Muscle of arm (tissue), 1 donor: ENCODE measurements at regions not wholly inside any gene's neighbourhood (a gene's known extent, or its start where the extent isn't known, plus 50 kb on each side); places are given as distances from the start of the nearest gene placed in this dataset.

Source experiments
- DNase-seq: peaks from one replicate; pipeline ENCODE4 v3.0.0-alpha.2; 2013

DNA sequence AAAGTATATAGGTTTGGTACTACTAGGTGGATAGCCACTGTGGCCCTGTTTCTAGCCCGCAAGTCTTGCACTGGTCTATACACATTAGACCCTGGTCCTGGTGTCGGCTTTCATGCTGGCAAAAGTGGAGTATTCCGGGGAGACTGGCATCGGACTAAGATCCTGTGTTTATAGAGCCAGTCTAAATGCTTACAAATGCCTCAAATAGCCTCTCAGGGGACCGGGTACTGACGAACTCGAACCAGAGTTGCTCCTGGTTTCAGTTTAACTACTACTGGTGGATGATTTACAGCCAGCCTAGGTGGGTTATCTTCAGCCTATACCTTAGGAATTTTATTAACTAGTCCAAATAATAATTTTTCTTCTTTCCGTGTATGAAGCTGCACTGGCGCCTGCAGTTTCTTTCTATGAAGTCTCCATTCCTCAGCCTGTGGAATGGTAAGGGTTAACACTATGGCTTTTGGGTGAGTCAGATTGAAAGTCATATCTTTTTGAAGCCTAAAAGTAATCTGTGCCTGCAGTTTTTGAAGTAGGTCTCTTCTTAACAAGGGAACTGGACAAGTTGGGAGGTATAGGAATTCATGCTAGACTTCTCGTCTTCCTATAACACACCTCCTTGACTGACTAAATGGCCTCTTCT, 51.3 kb downstream of the OR10H4 start:
- no peak for DNase-seq

DNA sequence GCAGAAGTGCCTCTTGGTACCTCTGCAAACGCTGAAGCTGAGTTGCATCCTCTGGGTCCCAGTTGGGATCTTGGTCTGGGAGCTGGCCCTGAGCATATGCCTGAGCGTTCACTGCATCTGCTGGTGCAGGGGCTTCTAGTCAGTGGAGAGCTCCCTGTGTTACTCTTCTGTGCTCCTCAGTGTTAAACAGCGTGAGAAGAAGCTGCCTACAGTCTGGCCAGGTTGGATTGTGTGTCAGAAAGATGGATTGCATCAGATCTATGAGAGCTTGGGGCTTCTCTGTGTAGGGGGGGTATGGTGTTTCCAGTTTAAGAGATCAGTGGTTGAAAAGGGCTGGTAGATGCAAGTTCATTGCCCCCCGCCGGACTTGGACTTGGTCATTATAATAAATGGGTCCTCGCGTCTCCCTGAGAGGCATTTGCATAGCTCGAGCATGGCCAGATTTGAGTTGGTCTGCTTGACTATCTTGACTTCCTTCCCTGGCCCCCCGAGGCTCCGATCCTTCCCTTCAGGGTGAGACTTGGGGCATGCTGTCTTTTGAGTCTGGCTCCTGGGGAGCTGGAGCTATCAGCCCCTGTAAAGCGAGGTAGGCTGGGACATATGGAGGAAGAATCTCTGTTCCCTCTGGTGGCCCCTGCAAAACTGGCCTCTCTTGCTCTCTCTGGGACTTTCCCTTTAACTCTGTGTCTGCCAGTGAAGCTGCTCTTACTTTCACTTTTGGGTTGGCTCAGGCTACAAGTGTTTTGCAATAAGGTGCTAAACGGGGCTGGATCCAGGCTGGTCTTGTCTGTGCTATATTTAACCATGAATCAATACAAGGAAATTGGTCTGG, 52.9 kb downstream of the OR10H4 start:
- peak; percentile 21 for DNase-seq

DNA sequence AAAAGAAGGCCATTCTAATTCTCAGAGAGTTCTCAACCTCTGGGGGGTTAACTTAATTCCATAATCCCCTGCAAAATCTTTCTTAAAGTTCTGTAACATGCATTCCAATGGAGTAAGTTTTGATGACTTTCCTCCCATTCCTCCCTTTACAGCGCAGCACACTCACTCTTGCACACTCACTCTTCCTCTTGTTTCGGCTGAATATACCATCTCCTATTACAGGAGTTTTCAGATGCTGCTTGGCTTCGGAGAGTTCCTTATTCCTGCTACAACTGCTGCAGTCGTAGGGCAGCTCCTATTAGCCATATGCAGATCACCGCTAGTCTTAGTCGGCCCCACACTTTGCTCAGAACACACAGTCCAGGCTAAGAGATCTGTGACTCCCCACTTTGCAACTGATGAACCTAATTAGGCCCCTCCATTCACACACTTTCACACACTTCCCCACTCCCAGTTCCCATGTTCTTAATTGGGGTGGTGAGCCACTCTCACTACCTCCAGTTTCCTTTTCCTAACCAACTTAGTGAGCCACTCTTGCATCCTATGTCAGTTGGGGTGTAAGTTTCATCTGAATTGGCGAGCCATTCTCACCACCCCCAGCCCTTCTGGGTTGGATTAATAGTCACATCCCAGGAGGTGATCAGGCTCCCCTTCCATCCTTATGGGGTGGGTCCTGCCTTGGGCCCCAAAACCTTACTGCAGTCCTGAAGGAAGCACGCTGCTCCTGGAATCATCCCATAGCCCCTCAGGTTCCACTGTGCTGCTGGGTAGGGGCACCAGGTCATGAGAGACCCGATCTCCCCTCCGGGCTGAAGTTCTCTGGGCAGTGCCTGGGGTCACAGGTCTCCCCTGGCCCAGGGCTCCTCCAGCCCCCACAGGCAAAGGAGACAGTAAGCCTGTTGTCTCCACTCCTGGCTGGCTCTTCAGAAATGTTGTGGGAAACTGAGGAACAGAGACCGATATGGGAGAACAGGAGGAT, 53.9 kb downstream of the OR10H4 start:
- DNase-seq: no peak

DNA sequence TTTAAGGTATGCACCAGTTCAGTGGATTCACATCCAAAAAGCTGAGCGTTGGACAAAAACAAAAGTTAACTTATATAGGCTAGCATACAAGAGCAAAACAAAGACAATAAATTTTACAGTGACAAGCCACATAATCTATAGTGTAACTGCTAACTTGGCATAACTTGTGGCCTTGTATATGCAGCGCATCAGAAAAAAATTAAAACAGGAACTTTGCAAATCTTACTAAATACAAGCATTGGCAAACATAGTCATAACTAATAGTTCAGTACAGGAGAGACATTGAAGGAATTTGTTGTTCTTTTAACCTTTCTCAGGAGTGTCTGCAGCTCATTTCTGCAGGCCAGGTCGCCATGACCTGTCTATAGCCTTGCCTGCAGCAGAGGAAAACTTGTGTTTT, 54.6 kb downstream of the OR10H4 start:
- DNase-seq: no peak

DNA sequence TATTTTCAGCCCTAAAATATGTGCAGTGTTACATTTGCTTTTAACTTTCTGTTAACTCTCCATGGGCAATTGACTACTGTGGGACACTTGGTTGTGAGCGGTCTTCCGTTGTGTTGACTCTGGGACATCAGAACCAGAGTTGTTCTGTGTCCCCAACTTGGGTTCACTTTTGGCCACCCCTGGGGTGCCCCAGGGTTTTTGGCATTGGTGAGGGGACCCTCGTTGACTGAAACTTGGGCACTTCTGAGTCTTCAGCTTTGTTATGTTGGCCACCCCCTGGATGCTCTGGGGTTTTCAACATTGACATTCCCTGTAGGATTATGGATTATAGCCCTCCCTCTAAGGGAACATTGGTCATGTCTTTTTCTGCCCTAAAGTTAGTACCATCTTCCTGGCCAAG, 57.1 kb downstream of the OR10H4 start:
- DNase-seq: no peak

DNA sequence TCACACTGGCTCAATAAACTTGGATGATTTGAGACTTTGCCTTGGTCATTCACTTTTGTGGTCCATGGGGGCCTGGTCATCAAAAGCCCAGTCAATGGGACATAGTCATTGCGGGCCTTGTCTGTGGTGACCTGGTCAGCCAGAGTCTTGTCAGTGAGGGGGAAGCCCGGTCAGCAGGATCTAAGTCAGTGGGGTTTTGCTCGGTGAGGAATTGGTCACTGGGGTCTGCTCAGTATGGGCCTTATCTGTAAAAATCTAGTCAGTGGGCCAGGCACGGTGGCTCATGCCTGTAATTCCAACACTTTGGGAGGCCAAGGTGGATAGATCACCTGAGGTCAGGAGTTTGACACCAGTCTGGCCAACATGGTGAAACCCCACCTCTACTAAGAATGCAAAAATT, 63.7 kb upstream of the TPM4 start:
- no peak for DNase-seq

DNA sequence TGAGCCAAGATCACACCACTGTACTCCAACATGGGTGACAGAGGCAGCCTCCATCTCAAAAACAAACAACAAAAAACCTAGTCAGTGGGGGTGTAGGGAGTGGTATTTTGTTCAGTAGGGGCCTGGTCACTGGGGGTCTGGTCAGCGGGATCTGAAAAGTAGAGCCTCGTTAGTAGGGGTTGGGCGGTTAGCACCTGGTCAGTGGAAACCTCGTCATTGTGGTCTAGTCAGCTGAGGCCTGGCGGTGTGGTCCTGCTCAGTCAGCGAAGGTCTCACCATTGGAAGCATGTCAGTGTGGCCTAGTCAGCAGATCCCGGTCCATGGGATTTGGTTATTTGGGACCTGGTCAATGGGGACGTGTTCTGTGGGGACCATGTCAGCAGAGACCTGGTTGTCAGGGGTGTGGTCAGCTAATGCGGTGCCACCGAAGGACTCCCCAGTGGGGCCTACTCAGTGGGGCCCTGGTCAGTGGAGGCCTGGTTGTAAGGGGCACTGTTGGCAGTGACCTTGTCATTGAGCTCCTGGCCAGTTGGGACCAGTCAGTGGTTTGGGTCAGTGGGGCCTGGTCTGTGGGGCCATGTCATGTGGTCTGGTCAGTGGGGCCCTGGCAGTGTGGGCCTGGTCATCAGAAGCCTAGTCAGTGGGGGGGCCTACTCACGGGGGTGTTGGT, 63.0 kb upstream of the TPM4 start:
- DNase-seq: no peak

DNA sequence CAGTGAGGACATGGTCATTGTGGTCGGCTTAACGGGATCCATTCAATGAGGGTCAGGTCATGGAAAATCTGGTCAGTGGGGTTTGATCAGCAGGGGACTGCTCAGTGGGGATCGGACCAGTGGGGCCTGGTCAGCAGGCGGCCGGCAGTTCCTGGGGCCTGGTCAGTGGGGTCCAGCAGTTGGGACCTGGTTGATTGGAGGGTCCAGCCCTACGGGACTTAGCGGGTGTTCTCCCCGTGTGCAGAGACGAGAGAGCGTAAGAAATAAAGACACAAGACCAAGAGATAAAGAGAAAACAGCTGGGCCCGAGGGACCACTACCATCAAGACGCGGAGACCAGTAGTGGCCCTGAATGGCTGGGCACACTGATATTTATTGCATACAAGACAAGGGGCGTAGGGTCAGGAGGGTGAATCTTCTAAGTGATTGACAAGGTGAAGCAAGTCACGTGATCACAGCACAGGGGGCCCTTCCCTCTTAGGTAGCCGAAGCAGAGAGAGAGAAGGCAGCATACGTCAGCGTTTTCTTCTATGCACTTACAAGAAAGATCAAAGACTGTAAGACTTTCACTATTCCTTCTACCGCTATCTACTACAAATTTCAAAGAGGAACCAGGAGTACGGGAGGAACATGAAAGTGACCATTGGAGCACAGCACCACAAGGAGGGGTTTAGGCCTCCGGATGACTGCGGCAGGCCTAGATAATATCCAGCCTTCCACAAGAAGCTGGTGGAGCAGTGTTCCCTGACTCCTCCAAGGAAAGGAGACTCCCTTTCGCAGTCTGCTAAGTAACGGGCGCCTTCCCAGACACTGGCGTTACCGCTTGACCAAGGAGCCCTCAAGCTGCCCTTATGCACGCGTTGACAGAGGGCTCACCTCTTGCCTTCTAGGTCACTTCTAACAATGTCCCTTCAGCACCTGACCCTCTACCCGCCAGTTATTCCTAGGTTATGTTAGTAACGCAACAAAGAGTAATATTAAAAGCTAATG, 62.1 kb upstream of the TPM4 start:
- no peak for DNase-seq

DNA sequence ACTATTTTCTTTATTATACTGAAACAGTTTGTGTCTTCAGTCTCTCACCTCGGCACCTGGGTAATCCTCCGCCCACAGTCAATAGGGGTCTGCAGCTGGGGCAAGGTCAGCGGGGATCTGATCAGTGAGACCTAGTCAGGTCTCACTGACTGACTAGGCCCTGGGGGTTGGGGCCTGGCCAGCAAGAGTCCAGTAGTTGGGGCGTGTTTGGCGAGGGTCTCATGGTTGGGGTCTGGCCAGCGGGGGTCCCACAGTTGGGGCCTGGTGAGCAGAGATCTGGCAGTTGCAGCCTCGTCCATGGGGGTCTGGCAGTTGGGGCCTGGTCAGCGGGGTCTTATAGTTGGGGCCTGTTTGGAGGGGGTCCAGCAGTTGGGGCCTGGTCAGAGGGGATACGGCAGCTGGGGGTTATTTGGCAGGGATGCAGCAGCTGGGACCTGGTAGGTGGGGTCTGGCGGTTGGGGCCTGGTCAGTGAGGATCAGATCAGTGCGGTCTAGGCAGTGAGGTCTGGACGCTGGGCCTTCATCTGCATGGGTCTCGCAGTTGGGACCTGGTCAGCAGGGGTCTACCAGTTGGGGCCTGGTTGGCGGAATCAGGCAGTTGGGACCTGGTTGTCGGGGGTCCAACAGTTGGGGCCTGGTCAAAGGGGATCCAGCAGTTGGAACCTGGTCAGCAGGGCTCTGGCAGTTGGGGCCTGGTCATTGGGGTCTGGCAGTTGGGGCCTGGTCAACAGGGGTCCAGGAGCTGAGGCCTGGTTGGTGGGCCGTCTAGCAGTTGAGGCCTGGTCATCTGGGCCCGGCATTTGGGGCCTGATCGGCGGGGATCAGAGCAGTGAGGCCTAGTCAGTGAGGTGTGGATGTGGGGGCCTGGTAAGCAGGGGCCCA, 61.1 kb upstream of the TPM4 start:
- no peak for DNase-seq

DNA sequence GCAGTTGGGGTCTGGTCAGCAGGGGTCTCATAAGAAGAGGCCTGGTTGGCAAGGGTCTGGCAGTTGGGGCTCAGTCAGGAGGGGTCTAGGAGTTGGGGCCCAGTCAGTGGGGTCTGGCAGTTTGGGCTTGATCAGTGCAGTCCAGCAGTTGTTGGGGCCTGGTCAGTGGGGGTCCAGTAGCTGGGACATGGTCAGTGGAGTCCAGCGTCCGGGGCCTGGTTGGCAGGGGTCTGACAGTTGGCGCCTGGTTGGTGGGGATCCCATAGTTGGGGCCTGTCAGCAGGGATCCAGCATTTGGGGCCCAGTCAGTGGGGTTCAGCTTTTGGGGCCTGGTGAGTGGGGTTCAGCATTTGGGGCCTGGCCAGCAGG, 60.5 kb upstream of the TPM4 start:
- no peak for DNase-seq

DNA sequence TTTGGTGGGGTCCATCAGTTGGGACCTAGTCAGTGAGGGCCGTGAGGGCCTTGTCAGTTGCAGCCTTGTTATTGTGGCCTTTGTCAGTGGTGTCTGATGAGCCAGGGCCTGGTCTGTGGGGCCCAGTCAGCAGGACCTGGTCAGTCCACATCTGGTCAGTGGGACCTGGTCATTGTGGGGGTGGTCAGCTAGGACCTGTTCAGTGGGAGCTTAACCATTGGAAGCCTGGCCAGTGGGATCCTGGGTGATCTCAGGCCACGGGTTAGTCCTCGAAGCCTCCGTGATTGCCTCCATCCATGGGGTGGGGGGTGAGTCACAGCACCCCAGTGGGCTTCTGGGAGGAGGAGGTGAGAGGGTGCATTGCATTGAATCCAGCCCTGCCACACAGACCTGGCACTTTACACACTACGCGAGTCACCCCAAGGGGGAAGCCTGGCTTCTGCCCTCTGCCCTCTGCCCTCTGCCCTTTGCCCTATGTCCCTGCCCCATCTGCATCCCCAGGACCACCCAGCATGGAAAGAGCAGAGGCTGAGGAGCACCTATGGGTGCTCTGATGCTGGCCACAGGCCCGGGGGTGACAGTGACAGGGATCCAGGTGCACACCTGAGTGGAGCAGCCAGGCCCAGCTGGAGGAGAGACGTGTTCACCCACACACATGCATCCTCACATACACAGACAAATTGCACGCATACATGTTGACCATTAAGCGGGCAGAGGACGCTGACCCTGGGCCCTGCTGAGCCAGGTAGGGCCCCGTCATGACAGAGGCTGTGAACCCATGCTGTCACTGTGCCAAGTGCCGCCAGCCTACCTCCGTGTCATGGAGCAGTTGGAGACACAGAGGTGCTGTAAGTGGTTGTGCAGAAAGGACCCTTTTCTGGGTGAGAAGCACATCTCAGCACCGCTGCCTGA, 59.8 kb upstream of the TPM4 start:
- DNase-seq: no peak

DNA sequence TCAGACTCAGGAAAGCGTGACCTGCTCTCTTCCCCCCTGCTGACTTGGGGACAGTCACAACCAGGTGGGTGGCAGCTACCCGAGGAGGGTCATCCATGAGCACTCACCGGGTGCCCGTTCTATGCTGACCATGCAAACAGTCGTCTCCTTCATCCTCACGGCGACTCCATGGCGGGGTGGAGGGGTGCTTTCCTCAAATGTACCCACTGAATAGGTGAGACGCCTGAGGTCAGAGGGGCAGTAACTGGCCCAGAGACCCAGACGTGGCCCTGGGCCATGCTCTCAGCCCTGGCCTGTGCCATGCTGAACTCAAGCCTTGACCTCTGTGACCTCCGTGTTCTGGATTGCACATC, 59.2 kb upstream of the TPM4 start:
- DNase-seq: no peak

DNA sequence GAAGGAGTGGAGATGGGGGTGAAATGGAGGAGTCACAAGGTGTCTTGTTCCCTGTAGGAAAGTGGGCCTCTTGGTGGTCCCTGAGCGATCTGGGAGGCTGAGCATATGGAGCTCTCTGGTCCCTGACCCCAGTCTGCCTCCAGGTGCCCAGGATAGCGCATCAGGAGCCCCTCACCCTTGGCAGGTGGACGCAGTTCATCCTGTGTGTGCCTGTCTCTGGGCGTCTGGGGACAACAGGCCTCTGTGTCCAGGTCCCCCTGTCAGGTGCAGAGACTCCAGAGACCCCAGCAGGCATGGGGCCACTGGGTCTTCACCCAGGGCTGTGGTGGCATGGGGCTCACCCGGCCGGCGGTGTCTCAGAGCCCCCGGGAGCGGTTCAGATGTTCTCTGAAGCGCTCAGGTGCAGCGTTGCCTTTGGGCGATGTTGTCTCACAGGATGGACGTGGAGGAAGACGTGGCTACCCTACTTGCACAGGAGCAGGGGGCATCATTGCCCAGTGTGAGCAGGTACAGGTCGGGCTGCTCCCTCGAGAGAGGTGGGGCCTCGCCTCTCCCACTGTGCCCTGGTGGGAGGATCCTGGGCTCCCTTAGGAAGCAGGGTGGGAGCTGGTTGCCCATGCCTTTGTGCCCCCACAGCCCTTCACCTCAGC, 58.1 kb upstream of the TPM4 start:
- no peak for DNase-seq

DNA sequence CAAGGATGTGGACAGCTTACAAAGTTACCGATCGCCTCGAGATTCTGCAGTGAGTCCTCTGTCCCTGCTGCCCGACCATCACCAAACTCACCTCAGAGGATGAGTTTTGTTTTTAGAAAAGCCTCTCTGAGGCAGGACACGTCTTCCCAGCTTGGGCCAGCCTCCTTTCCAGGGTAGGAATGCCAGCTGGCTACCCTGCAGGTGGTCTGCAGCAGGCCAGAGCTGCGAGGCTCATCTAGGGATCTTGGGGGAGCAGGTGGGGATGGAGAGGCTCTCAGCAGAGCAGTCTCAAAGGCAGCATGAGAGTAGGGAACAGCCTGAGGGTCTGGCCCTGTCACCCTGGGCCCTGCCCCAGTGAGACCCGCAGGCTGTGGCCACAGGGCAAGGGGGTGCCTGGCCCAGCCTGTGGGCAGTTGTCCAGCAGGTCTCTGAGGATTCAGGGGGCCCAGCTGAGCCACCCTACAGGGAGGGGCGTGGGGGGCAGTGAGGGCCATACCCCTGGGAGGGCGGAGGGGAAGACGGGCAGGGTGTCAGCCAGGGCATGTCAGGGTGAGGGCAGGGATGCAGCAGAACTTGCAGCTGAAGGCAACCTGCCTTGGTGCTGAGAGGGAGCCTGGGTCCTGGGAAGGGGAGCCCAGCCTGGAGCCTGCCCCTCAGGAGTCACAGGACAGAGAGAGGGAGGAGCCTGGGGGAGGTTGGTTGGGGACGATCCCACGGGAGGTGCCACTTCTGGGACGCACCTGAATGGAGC, 57.3 kb upstream of the TPM4 start:
- DNase-seq: no peak

DNA sequence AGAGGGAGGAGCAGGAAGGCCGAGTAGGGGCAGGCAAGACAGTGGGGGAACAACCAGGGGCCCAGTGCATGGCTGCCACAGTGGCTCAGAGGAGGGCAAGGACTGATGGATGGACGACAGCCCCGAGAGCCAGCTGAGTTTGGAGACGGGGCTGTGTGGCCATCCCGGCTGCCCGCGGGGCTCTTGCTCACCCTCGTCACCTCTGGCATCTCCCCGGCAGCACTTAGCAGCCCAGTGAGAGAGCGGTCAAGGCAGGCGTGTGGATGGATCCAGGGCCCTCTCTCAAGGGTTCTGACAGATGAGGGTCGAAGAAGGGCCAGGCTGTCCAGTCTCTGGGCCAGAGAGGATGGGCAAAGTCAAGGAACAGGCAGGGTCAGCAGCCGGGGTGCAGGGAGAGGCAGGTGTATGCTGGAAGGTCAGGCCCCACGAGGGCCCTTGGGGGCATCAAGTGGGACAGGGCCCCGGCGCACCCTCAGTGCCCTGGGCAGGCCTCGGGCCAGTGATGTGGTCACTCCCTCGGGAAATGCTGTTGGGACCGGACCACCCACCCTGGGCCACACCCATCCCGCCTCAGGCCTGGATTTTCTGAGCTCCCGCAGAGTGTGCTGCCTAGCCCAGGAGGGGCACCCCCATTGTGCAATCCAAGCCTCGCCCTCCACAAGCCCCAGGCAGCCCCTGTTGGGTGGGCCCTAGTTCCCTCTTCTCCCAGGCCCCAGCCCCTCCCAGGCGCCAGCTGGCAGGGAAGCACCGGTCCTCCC, 56.4 kb upstream of the TPM4 start:
- DNase-seq: no peak

DNA sequence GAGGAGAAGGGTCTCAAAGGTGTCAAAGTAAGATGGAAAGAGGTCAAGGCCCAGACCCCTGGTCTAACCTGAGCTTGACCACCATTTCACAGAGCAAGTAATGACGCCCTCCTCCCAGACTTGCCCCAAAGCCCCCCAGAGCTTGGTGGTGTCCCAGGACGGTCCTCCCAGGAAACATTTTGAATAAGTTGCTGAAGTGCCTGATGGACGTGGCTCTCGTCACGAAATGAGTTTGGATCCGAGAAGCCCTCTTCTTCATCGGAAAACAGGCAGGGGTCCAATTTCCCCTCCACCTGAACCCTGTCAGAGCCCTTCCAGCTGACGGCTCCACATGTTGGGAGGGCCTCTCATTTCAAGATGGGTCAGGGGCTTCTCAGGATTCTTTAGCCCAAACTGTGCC, 54.5 kb upstream of the TPM4 start:
- no peak for DNase-seq

DNA sequence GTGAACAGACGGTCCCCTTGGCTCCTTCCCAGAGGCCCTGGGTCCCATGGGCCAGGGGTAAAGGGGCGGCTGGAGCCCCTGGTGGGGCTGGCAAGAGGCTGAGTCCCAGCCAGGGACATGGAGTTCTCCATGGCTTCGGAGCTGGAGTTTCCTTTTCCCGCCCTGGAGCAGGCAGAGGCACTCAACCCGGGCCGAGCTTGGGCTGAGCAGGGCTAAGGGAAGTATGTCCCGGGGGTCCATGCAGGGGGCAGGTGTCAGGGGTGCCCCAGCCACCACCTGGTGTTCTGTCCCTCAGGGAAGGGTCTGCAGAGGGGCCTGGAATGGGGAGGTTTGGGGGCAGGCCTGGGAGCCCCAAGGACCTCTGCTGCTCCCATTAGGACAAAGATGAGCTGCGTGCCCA, 54.0 kb upstream of the TPM4 start:
- DNase-seq: no peak
